Gastroesophageal sphincter (tissue), 3 donors: ENCODE measurements at regions not wholly inside any gene's neighbourhood (a gene's known extent, or its start where the extent isn't known, plus 50 kb on each side); places are given as distances from the start of the nearest gene placed in this dataset.

Experiments used
- EP300 ChIP-seq: sonication (generic); formaldehyde crosslinking; IDR thresholded peaks from one replicate; pipeline ENCODE4 v1.6.1; 2017; ENCODE audit warnings: antibody characterized with exemption, mild to moderate bottlenecking
- POLR2A ChIP-seq, 2 donors: fragments of 450-650 bp; IDR thresholded peaks; one replicate each; pipeline ENCODE4 v1.6.1; 2017; ENCODE audit warnings: antibody characterized with exemption in 2 of 2, mild to moderate bottlenecking in 2 of 2, moderate library complexity in 1 of 2
- TF ChIP-seq, protein P1 (sequence below), 4 experiments: fragments of 200-600 bp in 2 of 4; fragments of 450-650 bp in 2 of 4; sonication (generic) in 1 of 4; IDR thresholded peaks; one replicate each; pipeline ENCODE4 v1.5.1; 2017 to 2019; ENCODE audit warnings: antibody characterized with exemption in 4 of 4, mild to moderate bottlenecking in 2 of 4, moderate library complexity in 2 of 4

DNA sequence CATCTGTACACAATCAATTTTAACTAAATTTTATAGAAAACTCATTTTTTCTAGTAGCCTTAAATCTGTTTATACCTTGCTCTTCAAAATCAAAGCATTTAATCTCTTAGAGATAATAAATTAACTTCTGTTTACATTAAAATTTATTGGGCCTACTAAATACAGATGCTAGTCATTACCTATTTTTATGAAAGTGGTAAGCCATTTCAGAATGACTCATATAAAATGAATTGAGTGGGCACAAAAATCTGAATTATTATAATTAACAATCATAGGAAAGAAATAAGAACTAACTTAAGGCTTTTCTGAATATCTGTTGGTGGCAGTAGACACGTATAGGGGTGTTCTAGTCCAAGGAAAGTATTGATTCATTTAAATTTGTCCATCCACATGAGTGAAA, 157.9 kb downstream of the KCNJ2 start:
- TF ChIP-seq, protein P1, sequence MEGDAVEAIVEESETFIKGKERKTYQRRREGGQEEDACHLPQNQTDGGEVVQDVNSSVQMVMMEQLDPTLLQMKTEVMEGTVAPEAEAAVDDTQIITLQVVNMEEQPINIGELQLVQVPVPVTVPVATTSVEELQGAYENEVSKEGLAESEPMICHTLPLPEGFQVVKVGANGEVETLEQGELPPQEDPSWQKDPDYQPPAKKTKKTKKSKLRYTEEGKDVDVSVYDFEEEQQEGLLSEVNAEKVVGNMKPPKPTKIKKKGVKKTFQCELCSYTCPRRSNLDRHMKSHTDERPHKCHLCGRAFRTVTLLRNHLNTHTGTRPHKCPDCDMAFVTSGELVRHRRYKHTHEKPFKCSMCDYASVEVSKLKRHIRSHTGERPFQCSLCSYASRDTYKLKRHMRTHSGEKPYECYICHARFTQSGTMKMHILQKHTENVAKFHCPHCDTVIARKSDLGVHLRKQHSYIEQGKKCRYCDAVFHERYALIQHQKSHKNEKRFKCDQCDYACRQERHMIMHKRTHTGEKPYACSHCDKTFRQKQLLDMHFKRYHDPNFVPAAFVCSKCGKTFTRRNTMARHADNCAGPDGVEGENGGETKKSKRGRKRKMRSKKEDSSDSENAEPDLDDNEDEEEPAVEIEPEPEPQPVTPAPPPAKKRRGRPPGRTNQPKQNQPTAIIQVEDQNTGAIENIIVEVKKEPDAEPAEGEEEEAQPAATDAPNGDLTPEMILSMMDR (IDR thresholded peaks at IDR 0.05) = no peak
- TF ChIP-seq POLR2A (IDR thresholded peaks at IDR 0.05) (no peak), EP300 (no peak)
